Loucy (cell line): ENCODE measurements at regions not wholly inside any gene's neighbourhood (a gene's known extent, or its start where the extent isn't known, plus 50 kb on each side); places are given as distances from the start of the nearest gene placed in this dataset.
"Not testable (repeated sequence)": the region's sequence is repeated elsewhere in the genome, so short reads cannot be mapped to it uniquely, and the experiment has no call there.

Source experiments
- EZH2phosphoT487 ChIP-seq: fragments of 200-600 bp; IDR thresholded peaks from 2 replicates; pipeline ENCODE4 v1.6.1; 2018; ENCODE audit warnings: antibody characterized with exemption, mild to moderate bottlenecking, moderate library complexity, borderline replicate concordance
- TF ChIP-seq, protein P1 (sequence below): fragments of 200-600 bp; sonication (generic); conservative IDR thresholded peaks from 2 replicates; pipeline ENCODE4 v1.5.1; 2014; ENCODE audit warnings: mild to moderate bottlenecking, antibody characterized with exemption, low read length

- TF ChIP-seq, protein P1, sequence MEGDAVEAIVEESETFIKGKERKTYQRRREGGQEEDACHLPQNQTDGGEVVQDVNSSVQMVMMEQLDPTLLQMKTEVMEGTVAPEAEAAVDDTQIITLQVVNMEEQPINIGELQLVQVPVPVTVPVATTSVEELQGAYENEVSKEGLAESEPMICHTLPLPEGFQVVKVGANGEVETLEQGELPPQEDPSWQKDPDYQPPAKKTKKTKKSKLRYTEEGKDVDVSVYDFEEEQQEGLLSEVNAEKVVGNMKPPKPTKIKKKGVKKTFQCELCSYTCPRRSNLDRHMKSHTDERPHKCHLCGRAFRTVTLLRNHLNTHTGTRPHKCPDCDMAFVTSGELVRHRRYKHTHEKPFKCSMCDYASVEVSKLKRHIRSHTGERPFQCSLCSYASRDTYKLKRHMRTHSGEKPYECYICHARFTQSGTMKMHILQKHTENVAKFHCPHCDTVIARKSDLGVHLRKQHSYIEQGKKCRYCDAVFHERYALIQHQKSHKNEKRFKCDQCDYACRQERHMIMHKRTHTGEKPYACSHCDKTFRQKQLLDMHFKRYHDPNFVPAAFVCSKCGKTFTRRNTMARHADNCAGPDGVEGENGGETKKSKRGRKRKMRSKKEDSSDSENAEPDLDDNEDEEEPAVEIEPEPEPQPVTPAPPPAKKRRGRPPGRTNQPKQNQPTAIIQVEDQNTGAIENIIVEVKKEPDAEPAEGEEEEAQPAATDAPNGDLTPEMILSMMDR, result not testable (repeated sequence)
- TF ChIP-seq EZH2phosphoT487, result not testable (repeated sequence)
These were observed 330.4 kb downstream of the OMA1 start for GRCh38 chr1:58216169-58216568.
